Non-pigmented ciliary epithelial cell (primary cell): ENCODE measurements at regions not wholly inside any gene's neighbourhood (a gene's known extent, or its start where the extent isn't known, plus 50 kb on each side); places are given as distances from the start of the nearest gene placed in this dataset.

Source experiments
- DNase-seq: peaks from one replicate; pipeline ENCODE4 v3.0.0-alpha.2; 2010; ENCODE audit warnings: low read depth

- no peak for DNase-seq
Observed at GRCh38 chr5:33153372-33153771, 287.4 kb upstream of the TARS1 start.

GRCh38 chr5:33153831-33154230 lies 286.9 kb upstream of the TARS1 start:
- DNase-seq = no peak

GRCh38 chr5:33160871-33161270 lies 279.9 kb upstream of the TARS1 start:
- no peak for DNase-seq

GRCh38 chr5:33161421-33161820 lies 279.3 kb upstream of the TARS1 start:
- DNase-seq = no peak

GRCh38 chr5:33162057-33162456 lies 278.7 kb upstream of the TARS1 start:
- DNase-seq = no peak

- DNase-seq = no peak
Observed at GRCh38 chr5:33166522-33166921, 274.2 kb upstream of the TARS1 start.

- DNase-seq = no peak
Observed at GRCh38 chr5:33166948-33167347, 273.8 kb upstream of the TARS1 start.

- peak; percentile 4 for DNase-seq
Observed at GRCh38 chr5:33167541-33167940, 273.2 kb upstream of the TARS1 start.

GRCh38 chr5:33170411-33170810 lies 270.4 kb upstream of the TARS1 start:
- no peak for DNase-seq

- no peak for DNase-seq
Observed at GRCh38 chr5:33174383-33174782, 266.4 kb upstream of the TARS1 start.

- no peak for DNase-seq
Observed at GRCh38 chr5:33179301-33179700, 261.5 kb upstream of the TARS1 start.

GRCh38 chr5:33180900-33181299 lies 259.9 kb upstream of the TARS1 start:
- no peak for DNase-seq

- DNase-seq = no peak
Observed at GRCh38 chr5:33182986-33183385, 257.8 kb upstream of the TARS1 start.

GRCh38 chr5:33184367-33184766 lies 256.4 kb upstream of the TARS1 start:
- DNase-seq = no peak

GRCh38 chr5:33188089-33188488 lies 252.7 kb upstream of the TARS1 start:
- DNase-seq = no peak

- DNase-seq = no peak
Observed at GRCh38 chr5:33194914-33195313, 245.9 kb upstream of the TARS1 start.

GRCh38 chr5:33195431-33196165 lies 245.2 kb upstream of the TARS1 start:
- peak; percentile 60 for DNase-seq

- DNase-seq = no peak
Observed at GRCh38 chr5:33198836-33199235, 241.9 kb upstream of the TARS1 start.

- no peak for DNase-seq
Observed at GRCh38 chr5:33203931-33204330, 236.8 kb upstream of the TARS1 start.

GRCh38 chr5:33205079-33205478 lies 235.7 kb upstream of the TARS1 start:
- no peak for DNase-seq

- DNase-seq = no peak
Observed at GRCh38 chr5:33205727-33206410, 234.9 kb upstream of the TARS1 start.

GRCh38 chr5:33206962-33207506 lies 233.7 kb upstream of the TARS1 start:
- no peak for DNase-seq

- no peak for DNase-seq
Observed at GRCh38 chr5:33209252-33209651, 231.5 kb upstream of the TARS1 start.
